Suprapubic skin (tissue), 4 donors: ENCODE measurements at regions not wholly inside any gene's neighbourhood (a gene's known extent, or its start where the extent isn't known, plus 50 kb on each side); places are given as distances from the start of the nearest gene placed in this dataset.

Experiments
- DNase-seq, 2 donors: peaks; one replicate each; pipeline ENCODE4 v3.0.0-alpha.2; 2019; ENCODE audit warnings: low spot score in 2 of 2
- H3K27ac ChIP-seq: fragments of 200-600 bp; sonication (generic); one replicate; pipeline ENCODE4 v1.5.1; 2019
- H3K27me3 ChIP-seq: fragments of 200-600 bp; sonication (generic); one replicate; pipeline ENCODE4 v1.5.1; 2019
- H3K36me3 ChIP-seq: fragments of 200-600 bp; sonication (generic); one replicate; pipeline ENCODE4 v1.5.1; 2019
- H3K4me1 ChIP-seq: fragments of 200-600 bp; sonication (generic); one replicate; pipeline ENCODE4 v1.5.1; 2019
- H3K4me3 ChIP-seq: fragments of 200-600 bp; sonication (generic); one replicate; pipeline ENCODE4 v1.5.1; 2019; ENCODE audit warnings: mild to moderate bottlenecking
- H3K9me3 ChIP-seq: fragments of 200-600 bp; sonication (generic); one replicate; pipeline ENCODE4 v1.5.1; 2019
- EP300 ChIP-seq: sonication (generic); formaldehyde crosslinking; IDR thresholded peaks from one replicate; pipeline ENCODE4 v1.6.1; 2017; ENCODE audit warnings: antibody characterized with exemption
- POLR2A ChIP-seq, 2 donors: fragments of 450-650 bp; IDR thresholded peaks; one replicate each; pipeline ENCODE4 v1.6.1; 2017; ENCODE audit warnings: antibody characterized with exemption in 2 of 2, mild to moderate bottlenecking in 2 of 2, moderate library complexity in 2 of 2
- POLR2AphosphoS5 ChIP-seq, 3 donors: sonication (generic); formaldehyde crosslinking; IDR thresholded peaks; one replicate each; pipeline ENCODE4 v1.6.1; 2017; ENCODE audit warnings: antibody characterized with exemption in 3 of 3
- WGBS: methylation state at CpG from one replicate; pipeline ENCODE4 v1.1.5; 2018; 5-methylcytosine and 5-hydroxymethylcytosine counted together
- TF ChIP-seq, protein P1 (sequence below), 2 donors: fragments of 200-600 bp in 1 of 2; fragments of 450-650 bp in 1 of 2; sonication (generic) in 1 of 2; IDR thresholded peaks; one replicate each; pipeline ENCODE4 v1.5.1; 2016 to 2019; ENCODE audit warnings: antibody characterized with exemption in 2 of 2, mild to moderate bottlenecking in 1 of 2, moderate library complexity in 1 of 2

DNA sequence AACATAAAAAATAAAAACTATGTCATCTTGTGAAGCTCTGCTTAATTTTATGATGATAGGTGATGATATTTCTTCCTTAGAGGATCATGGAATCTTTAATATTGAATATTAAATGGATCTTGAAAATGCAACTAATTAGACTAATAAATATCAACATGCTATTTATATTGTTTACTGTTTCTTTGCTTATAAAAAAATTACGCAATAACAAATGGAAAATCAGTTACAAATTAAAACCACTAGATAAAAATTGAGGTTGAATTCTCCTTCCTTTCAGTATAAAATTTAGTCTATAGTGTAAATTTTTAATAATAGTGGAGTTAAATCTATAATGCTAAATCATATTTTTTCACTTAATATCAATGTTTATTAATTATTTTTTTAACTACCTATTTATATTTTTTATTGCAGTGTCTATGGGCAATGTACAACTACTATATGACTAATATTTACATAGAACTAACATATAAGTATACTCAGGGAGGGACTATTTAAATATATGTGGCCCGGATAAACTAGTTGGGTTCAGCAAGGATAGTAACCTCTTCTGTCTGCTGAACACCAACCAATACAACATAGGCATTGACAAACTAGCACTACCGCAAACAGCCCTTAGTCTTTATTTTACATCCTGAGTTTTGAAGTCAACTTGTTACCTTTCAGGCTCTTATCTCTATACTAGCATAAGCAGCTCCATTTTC, 628.0 kb downstream of the EFNB2 start:
- Histone ChIP-seq H3K27ac (no peak overlapping the region), H3K27me3 (no peaks in the 10 kb centered on the region), H3K4me3 (no peak overlapping the region), H3K36me3 (no peaks in the 10 kb centered on the region), H3K9me3 (no peaks in the 10 kb centered on the region), H3K4me1 (peaks cover 7% of the 10 kb centered on the region)
- TF ChIP-seq, protein P1, sequence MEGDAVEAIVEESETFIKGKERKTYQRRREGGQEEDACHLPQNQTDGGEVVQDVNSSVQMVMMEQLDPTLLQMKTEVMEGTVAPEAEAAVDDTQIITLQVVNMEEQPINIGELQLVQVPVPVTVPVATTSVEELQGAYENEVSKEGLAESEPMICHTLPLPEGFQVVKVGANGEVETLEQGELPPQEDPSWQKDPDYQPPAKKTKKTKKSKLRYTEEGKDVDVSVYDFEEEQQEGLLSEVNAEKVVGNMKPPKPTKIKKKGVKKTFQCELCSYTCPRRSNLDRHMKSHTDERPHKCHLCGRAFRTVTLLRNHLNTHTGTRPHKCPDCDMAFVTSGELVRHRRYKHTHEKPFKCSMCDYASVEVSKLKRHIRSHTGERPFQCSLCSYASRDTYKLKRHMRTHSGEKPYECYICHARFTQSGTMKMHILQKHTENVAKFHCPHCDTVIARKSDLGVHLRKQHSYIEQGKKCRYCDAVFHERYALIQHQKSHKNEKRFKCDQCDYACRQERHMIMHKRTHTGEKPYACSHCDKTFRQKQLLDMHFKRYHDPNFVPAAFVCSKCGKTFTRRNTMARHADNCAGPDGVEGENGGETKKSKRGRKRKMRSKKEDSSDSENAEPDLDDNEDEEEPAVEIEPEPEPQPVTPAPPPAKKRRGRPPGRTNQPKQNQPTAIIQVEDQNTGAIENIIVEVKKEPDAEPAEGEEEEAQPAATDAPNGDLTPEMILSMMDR (IDR thresholded peaks at IDR 0.05): no peak
- TF ChIP-seq POLR2A (IDR thresholded peaks at IDR 0.05): no peak
- no peak for TF ChIP-seq POLR2AphosphoS5 (IDR thresholded peaks at IDR 0.05)
- TF ChIP-seq EP300: no peak
- DNase-seq: no peak
- 93% methylated on average over 3 of the region's 3 CpGs for WGBS

DNA sequence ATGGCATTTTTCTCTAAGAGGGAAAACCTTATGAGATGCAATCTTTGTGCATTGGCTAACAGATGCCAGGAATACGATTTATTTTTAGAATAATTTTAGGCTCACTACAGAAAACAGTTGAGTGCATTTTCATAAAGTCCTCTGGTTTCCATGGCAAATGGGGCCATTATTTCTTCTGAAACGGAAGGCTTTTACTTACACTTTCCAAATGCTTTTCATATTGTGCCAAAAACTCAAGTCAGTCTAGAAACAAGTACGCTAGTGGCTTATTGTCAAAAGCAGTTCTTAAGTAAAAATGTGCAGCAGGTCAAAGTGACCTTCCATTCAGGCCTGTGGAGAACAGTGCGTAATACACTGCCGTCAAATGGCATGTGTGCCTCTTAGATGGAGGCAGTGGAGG, 628.7 kb downstream of the EFNB2 start:
- no peak for DNase-seq
- Histone ChIP-seq H3K36me3 (no peaks in the 10 kb centered on the region), H3K9me3 (no peaks in the 10 kb centered on the region), H3K27ac (no peak overlapping the region), H3K4me3 (no peak overlapping the region), H3K27me3 (no peaks in the 10 kb centered on the region), H3K4me1 (peaks cover 7% of the 10 kb centered on the region)
- WGBS: 62% methylated on average over 5 of the region's 5 CpGs
- no peak for TF ChIP-seq POLR2A (IDR thresholded peaks at IDR 0.05)
- TF ChIP-seq, protein P1 (IDR thresholded peaks at IDR 0.05): no peak
- TF ChIP-seq EP300: no peak
- no peak for TF ChIP-seq POLR2AphosphoS5 (IDR thresholded peaks at IDR 0.05)

DNA sequence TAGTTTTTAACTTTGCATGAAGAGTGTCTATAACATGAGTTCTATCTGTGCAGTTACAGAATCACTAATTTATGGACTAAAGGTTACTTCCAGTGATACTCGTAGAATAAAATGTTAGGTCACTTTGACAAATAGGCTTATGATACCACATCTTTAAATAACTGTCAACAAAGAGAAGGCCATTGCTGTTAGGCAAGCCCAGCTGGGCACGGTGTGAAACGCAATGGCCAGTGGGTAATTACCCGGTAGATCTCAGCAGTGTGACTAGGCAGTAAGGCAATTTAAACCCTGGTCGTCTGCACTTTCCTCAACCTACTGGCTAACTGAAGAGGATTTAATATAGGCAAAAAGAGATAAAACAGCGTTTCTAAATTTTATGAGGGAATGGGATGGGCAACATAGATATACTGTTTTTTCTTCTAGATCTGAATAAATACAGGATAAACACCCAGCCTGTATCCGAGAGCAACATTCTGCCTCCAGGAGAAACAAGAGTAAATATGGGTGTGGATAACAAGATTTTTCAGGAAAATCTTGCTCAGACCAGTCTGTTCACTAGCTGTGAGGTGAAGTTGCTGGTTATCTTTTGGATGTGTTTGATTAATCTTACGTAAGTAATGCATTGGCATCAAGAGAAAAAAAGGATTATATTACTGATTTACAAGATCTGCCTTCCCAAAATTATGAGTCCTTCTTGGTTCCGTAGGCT, 631.3 kb downstream of the EFNB2 start:
- H3K27ac ChIP-seq: no peak overlapping the region
- no peak for TF ChIP-seq POLR2A (IDR thresholded peaks at IDR 0.05)
- TF ChIP-seq, protein P1 (IDR thresholded peaks at IDR 0.05): no peak
- no peak for TF ChIP-seq EP300
- no peak for TF ChIP-seq POLR2AphosphoS5 (IDR thresholded peaks at IDR 0.05)
- no peak for DNase-seq
- no peak overlapping the region for H3K4me3 ChIP-seq
- H3K27me3 ChIP-seq: no peaks in the 10 kb centered on the region
- H3K9me3 ChIP-seq: no peaks in the 10 kb centered on the region
- no peaks in the 10 kb centered on the region for H3K36me3 ChIP-seq
- WGBS: 53% methylated on average over 9 of the region's 9 CpGs
- peaks cover 7% of the 10 kb centered on the region for H3K4me1 ChIP-seq

DNA sequence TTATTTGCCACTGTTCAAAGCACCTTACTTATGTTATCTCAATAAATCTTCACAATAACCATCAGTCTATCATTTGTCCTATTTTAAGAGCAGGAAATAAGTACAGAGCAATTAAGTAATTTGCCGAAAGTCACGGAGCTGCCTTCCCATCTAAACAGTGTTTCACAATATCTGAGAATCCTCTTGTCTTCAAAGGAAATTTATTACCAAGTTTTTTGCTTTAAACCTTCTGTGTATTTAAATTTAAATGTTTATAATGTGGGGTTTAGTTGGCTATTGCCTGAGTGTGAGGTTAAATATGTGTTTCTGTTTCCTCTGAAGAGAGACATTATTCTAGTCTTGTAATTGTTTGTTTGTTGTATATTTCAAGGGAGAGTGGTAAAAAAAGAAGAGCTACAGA, 633.1 kb downstream of the EFNB2 start:
- Histone ChIP-seq H3K9me3 (no peaks in the 10 kb centered on the region), H3K27me3 (no peaks in the 10 kb centered on the region), H3K4me3 (no peak overlapping the region), H3K27ac (no peak overlapping the region), H3K36me3 (no peaks in the 10 kb centered on the region), H3K4me1 (peaks cover 7% of the 10 kb centered on the region)
- TF ChIP-seq, protein P1 (IDR thresholded peaks at IDR 0.05): no peak
- TF ChIP-seq POLR2AphosphoS5 (IDR thresholded peaks at IDR 0.05) (no peak), POLR2A (IDR thresholded peaks at IDR 0.05) (no peak), EP300 (no peak)
- DNase-seq: no peak
- WGBS: 58% methylated on average over 2 of the region's 2 CpGs

DNA sequence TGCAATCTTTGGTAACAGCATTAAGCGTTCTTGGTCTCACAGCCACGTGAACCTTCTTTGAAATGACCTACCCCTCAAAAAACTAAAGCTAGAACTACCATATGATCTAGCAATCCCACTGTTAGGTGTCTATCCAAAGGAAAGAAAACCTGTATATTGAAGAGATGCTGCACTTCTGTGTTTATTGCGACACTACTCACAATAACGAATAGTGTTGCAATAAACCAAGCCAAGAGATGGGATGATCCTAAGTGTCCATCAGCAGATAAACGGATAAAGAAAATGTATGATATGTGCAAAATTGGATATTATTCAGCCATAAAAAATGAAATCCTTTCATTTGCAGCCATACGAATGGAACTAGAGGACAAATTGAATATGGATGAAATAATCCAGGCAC, 637.9 kb downstream of the EFNB2 start:
- no peak for TF ChIP-seq POLR2A (IDR thresholded peaks at IDR 0.05)
- TF ChIP-seq EP300: no peak
- TF ChIP-seq, protein P1 (IDR thresholded peaks at IDR 0.05): no peak
- no peak for TF ChIP-seq POLR2AphosphoS5 (IDR thresholded peaks at IDR 0.05)
- Histone ChIP-seq H3K4me1 (no peaks in the 10 kb centered on the region), H3K27me3 (no peaks in the 10 kb centered on the region), H3K27ac (no peak overlapping the region), H3K36me3 (no peaks in the 10 kb centered on the region), H3K4me3 (no peak overlapping the region), H3K9me3 (no peaks in the 10 kb centered on the region)
- WGBS: 92% methylated on average over 6 of the region's 6 CpGs
- DNase-seq: no peak
